22Rv1 (cell line): ENCODE measurements at regions not wholly inside any gene's neighbourhood (a gene's known extent, or its start where the extent isn't known, plus 50 kb on each side); places are given as distances from the start of the nearest gene placed in this dataset.

Experiments
- H3K27ac ChIP-seq: fragments of 450-650 bp; 2 replicates; pipeline ENCODE4 v1.5.1; 2017
- CTCF ChIP-seq: fragments of 450-650 bp; IDR thresholded peaks from 2 replicates; pipeline ENCODE4 v1.5.1; 2017; ENCODE audit warnings: mild to moderate bottlenecking
- ZFX ChIP-seq: fragments of 450-650 bp; IDR thresholded peaks from 2 replicates; pipeline ENCODE4 v1.6.1; 2017; ENCODE audit warnings: antibody characterized with exemption, borderline replicate concordance

GRCh38 chrX:10818651-10819050 lies 198.3 kb upstream of the MID1 start:
- TF ChIP-seq ZFX, result no peak
- no peak for TF ChIP-seq CTCF
- H3K27ac ChIP-seq, result no peak overlapping the region

DNA sequence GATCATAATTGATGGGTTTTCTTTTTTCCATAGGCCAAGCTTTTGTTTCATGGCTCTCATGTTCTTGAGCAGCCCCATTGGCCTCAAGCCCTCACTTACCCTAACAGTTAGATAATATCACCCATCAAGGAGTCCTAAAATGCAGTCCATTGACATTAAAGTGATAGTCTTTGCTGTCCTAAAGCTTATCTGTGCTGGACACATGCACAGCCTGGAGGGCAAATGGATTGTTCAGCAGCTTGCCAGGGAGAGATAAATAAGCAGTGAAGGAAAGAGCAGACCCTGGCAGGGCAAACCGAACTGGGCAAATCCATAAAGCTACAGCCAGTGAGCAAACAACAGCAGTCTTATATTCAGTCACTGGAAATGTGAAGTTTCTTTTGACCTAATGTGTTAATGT lies 199.6 kb upstream of the MID1 start:
- TF ChIP-seq ZFX (no peak), CTCF (no peak)
- H3K27ac ChIP-seq, result no peak overlapping the region

GRCh38 chrX:10821293-10821692 lies 200.9 kb upstream of the MID1 start:
- no peak overlapping the region for H3K27ac ChIP-seq
- TF ChIP-seq ZFX (no peak), CTCF (no peak)

GRCh38 chrX:10828036-10828435 lies 207.7 kb upstream of the MID1 start:
- H3K27ac ChIP-seq, result no peak overlapping the region
- TF ChIP-seq ZFX (no peak), CTCF (no peak)

DNA sequence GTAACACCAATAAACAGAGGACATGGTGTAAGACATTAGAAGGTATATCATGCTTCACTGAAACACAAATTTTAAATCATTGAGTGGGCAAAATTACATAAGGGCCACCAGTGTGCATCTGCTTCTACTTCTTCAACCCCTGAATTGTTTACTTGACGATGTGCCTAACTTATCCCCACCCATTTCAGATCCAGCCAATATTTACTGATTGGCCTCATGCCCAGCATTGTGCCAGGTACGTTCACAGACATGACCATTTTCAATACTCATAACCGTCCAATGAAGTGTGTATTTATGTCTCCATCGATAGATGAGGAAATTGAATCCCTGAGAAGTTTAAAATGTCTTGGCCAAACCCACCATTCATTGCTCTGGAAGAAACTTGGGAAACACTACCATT lies 208.3 kb upstream of the MID1 start:
- TF ChIP-seq CTCF, result no peak
- no peak for TF ChIP-seq ZFX
- H3K27ac ChIP-seq, result no peak overlapping the region

DNA sequence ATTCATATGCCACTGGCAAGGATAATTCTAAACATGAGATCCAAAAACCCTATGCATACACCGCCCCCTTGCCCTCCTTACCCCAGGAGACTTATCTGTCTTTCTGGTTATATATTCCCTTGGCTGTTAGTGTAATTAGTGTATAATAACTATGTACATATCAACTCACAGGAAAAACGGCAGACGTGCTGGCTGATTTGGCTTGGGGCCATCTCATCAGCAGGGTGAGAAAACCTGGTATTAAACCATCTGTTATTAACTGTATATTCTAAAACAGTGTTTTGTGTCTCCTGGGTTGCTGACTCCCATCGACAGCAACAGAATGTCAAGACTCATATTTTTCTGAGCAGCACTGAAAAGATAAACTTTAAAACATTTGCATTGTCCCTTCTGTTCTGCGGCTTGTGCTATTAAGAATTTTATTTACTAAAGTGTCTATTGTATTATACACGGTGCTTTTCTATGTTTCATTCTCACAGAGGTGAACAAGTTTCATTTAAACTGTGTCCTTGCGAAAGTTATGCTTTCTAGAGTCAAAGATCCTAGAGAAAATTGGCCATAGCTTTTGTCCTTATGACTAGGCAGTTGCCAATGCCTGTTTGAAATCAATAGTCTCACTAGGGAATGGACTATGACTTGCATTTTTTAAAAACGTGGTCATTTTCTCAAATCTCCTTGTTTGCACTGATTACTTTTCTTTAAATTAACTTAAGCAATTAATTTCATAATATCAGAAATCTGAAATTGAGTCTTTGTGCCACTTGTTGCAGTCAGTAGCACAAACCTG lies 211.5 kb upstream of the MID1 start:
- no peak overlapping the region for H3K27ac ChIP-seq
- TF ChIP-seq ZFX, result no peak
- TF ChIP-seq CTCF, result no peak

- TF ChIP-seq ZFX (no peak), CTCF (no peak)
Measured at GRCh38 chrX:10833299-10834169, 213.1 kb upstream of the MID1 start.

More at GRCh38 chrX:10833299-10834169, 213.1 kb upstream of the MID1 start:
- no peak overlapping the region for H3K27ac ChIP-seq
